ENCODE measurements at regions not wholly inside any gene's neighbourhood (a gene's known extent, or its start where the extent isn't known, plus 50 kb on each side); places are given as distances from the start of the nearest gene placed in this dataset.

DNA sequence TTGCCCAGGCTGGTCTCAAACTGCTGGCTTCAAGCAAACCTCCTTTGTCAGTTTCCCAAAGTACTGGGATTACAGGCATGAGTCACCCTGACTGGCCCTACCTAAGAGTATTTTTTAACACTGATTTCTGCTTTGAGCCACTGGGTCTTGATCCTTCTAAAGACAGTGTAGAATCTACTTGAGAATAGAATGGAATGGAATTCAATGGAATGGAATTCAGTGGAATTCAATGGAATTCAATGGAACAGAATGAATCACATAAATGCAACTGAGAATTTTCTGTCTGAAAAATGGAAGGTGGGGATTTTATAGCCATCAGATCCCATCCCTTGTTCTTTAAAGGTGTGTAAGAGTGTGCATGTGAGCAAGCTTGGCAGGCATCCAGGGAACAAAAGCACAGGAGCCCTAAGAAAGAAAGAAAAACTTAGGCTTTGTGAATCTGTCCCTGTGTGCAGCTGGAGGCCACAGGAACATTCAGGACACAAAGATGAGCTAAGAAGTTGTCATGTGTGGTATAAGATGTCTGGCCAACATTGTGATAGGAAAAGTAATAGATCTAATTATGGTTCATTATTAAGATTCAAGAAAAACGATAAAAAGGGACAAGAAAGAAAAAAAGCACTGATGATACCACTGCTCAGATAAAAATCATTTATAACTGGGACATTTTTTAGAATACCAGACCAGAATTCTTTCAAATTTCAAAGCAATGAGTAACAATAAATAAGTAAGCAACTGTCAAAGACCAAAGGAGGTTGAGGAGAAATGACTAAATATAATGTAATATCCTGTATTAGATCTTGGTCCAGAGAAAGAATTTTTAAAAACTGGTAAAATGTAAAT lies 681.0 kb upstream of the GJE1 start:
- Histone ChIP-seq H3K36me3 (no peaks in the 10 kb centered on the region), H3K9ac (no peak overlapping the region), H3K4me1 (peaks cover 13% of the 10 kb centered on the region), H3K27ac (peak overlapping the region; percentile 79), H3K4me3 (no peak overlapping the region), H3K27me3 (no peaks in the 10 kb centered on the region), H3K9me3 (ENCODE audit: low read depth) (no peaks in the 10 kb centered on the region), H2AFZ (replicated peaks) (peak overlapping the region; percentile 23), H3K4me2 (peak overlapping the region; percentile 33), H4K20me1 (ENCODE audit: low read depth) (no peaks in the 10 kb centered on the region), H3F3A (ENCODE audit: low read depth) (peaks cover 22% of the 10 kb centered on the region), H3K79me2 (ENCODE audit: low read depth) (no peaks in the 10 kb centered on the region)
- no peak overlapping the region for H3K27ac Mint-ChIP-seq
- H3K36me3 Mint-ChIP-seq = no peaks in the 10 kb centered on the region
- TF ChIP-seq, protein P1, sequence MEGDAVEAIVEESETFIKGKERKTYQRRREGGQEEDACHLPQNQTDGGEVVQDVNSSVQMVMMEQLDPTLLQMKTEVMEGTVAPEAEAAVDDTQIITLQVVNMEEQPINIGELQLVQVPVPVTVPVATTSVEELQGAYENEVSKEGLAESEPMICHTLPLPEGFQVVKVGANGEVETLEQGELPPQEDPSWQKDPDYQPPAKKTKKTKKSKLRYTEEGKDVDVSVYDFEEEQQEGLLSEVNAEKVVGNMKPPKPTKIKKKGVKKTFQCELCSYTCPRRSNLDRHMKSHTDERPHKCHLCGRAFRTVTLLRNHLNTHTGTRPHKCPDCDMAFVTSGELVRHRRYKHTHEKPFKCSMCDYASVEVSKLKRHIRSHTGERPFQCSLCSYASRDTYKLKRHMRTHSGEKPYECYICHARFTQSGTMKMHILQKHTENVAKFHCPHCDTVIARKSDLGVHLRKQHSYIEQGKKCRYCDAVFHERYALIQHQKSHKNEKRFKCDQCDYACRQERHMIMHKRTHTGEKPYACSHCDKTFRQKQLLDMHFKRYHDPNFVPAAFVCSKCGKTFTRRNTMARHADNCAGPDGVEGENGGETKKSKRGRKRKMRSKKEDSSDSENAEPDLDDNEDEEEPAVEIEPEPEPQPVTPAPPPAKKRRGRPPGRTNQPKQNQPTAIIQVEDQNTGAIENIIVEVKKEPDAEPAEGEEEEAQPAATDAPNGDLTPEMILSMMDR (IDR thresholded peaks at IDR 0.05) = no peak
- TF ChIP-seq EZH2phosphoT487 (IDR thresholded peaks at IDR 0.05) (no peak), EZH2 (IDR thresholded peaks at IDR 0.05) (no peak)
- no peak overlapping the region for H3K4me3 Mint-ChIP-seq
- H3K9me3 Mint-ChIP-seq = peaks cover 3% of the 10 kb centered on the region
- H3K27me3 Mint-ChIP-seq (ENCODE audit: insufficient read depth, low read depth) = peaks cover 2% of the 10 kb centered on the region
- peak; percentile 52 for DNase-seq (ENCODE audit: low spot score)
- peaks cover 5% of the 10 kb centered on the region for H3K4me1 Mint-ChIP-seq

GRCh38 chr6:141451181-141451510 lies 681.6 kb upstream of the GJE1 start:
- peaks cover 3% of the 10 kb centered on the region for H3K9me3 Mint-ChIP-seq
- no peaks in the 10 kb centered on the region for H3K36me3 ChIP-seq
- H3K4me3 ChIP-seq = no peak overlapping the region
- no peaks in the 10 kb centered on the region for H3K36me3 Mint-ChIP-seq
- H3F3A ChIP-seq (ENCODE audit: low read depth) = peaks cover 22% of the 10 kb centered on the region
- H4K20me1 ChIP-seq (ENCODE audit: low read depth) = no peaks in the 10 kb centered on the region
- no peak for DNase-seq (ENCODE audit: low spot score)
- no peaks in the 10 kb centered on the region for H3K79me2 ChIP-seq (ENCODE audit: low read depth)
- H3K27ac Mint-ChIP-seq = no peak overlapping the region
- H3K4me1 ChIP-seq = peaks cover 13% of the 10 kb centered on the region
- no peak overlapping the region for H2AFZ ChIP-seq (replicated peaks)
- H3K9me3 ChIP-seq (ENCODE audit: low read depth) = no peaks in the 10 kb centered on the region
- TF ChIP-seq EZH2phosphoT487 (IDR thresholded peaks at IDR 0.05) = no peak
- no peaks in the 10 kb centered on the region for H3K27me3 ChIP-seq
- peak overlapping the region; percentile 33 for H3K4me2 ChIP-seq
- no peak overlapping the region for H3K4me3 Mint-ChIP-seq
- no peak overlapping the region for H3K9ac ChIP-seq
- H3K4me1 Mint-ChIP-seq = peaks cover 5% of the 10 kb centered on the region
- H3K27ac ChIP-seq = peak overlapping the region; percentile 59
- peaks cover 2% of the 10 kb centered on the region for H3K27me3 Mint-ChIP-seq (ENCODE audit: insufficient read depth, low read depth)

GRCh38 chr6:141445928-141446628 lies 686.6 kb upstream of the GJE1 start:
- no peaks in the 10 kb centered on the region for H3K9me3 Mint-ChIP-seq
- Histone ChIP-seq H4K20me1 (ENCODE audit: low read depth) (no peaks in the 10 kb centered on the region), H3K79me2 (ENCODE audit: low read depth) (no peaks in the 10 kb centered on the region), H3K4me1 (peaks cover 11% of the 10 kb centered on the region), H3F3A (ENCODE audit: low read depth) (peaks cover 7% of the 10 kb centered on the region), H3K4me2 (no peak overlapping the region), H3K27me3 (no peaks in the 10 kb centered on the region), H2AFZ (replicated peaks) (peak overlapping the region; percentile 58), H3K36me3 (no peaks in the 10 kb centered on the region), H3K9me3 (ENCODE audit: low read depth) (no peaks in the 10 kb centered on the region), H3K4me3 (no peak overlapping the region), H3K9ac (no peak overlapping the region), H3K27ac (no peak overlapping the region)
- TF ChIP-seq EZH2phosphoT487 (IDR thresholded peaks at IDR 0.05) (no peak), EZH2 (IDR thresholded peaks at IDR 0.05) (no peak)
- TF ChIP-seq, protein P1 (IDR thresholded peaks at IDR 0.05) = no peak
- no peak overlapping the region for H3K27ac Mint-ChIP-seq
- H3K36me3 Mint-ChIP-seq = no peaks in the 10 kb centered on the region
- no peak overlapping the region for H3K4me3 Mint-ChIP-seq
- peaks cover 5% of the 10 kb centered on the region for H3K4me1 Mint-ChIP-seq
- peak; percentile 2 for DNase-seq (ENCODE audit: low spot score)
- H3K27me3 Mint-ChIP-seq (ENCODE audit: insufficient read depth, low read depth) = no peaks in the 10 kb centered on the region
